Activated T-cell treated with anti-CD3 and anti-CD28 coated beads, Interleukin-2, amount 50 U/mL, for 4 hours (primary cell): ENCODE measurements at regions not wholly inside any gene's neighbourhood (a gene's known extent, or its start where the extent isn't known, plus 50 kb on each side); places are given as distances from the start of the nearest gene placed in this dataset.

Experiments
- ATAC-seq, 2 donors: fragments of 200-7000 bp; cut with Tn5 transposase; one replicate each; pipeline ENCODE4 v1.10.0; 2021
- DNase-seq: peaks from one replicate; pipeline ENCODE4 v3.0.0-alpha.2; 2020
- H3K27me3 Mint-ChIP-seq: one replicate; pipeline ENCODE4 v1.8.0; 2021; ENCODE audit warnings: low read depth, mixed read lengths
- H3K36me3 Mint-ChIP-seq: one replicate; pipeline ENCODE4 v1.8.0; 2022; ENCODE audit warnings: mixed read lengths; ENCODE audit not compliant: insufficient read depth
- H3K4me1 Mint-ChIP-seq: one replicate; pipeline ENCODE4 v1.8.0; 2021; ENCODE audit warnings: low read depth, mixed read lengths
- H3K4me3 Mint-ChIP-seq: one replicate; pipeline ENCODE4 v1.8.0; 2021; ENCODE audit warnings: mild to moderate bottlenecking, moderate library complexity, mixed read lengths
- H3K9me3 Mint-ChIP-seq: one replicate; pipeline ENCODE4 v1.8.0; 2021; ENCODE audit warnings: mixed read lengths

GRCh38 chr5:111676926-111677415 lies 80.0 kb downstream of the NREP start:
- H3K36me3 Mint-ChIP-seq: no peaks in the 10 kb centered on the region
- ATAC-seq: no peak
- H3K27me3 Mint-ChIP-seq: peaks cover 2% of the 10 kb centered on the region
- no peaks in the 10 kb centered on the region for H3K9me3 Mint-ChIP-seq
- no peak for DNase-seq
- no peak overlapping the region for H3K4me3 Mint-ChIP-seq
- no peaks in the 10 kb centered on the region for H3K4me1 Mint-ChIP-seq

- Mint-ChIP-seq H3K27me3 (peaks cover 2% of the 10 kb centered on the region), H3K4me3 (no peak overlapping the region), H3K36me3 (no peaks in the 10 kb centered on the region), H3K4me1 (no peaks in the 10 kb centered on the region), H3K9me3 (no peaks in the 10 kb centered on the region)
- ATAC-seq (no peak), DNase-seq (no peak)
Measured at GRCh38 chr5:111676466-111676865, 80.5 kb downstream of the NREP start.

- Mint-ChIP-seq H3K27me3 (peaks cover 2% of the 10 kb centered on the region), H3K9me3 (no peaks in the 10 kb centered on the region), H3K4me1 (no peaks in the 10 kb centered on the region), H3K4me3 (no peak overlapping the region), H3K36me3 (no peaks in the 10 kb centered on the region)
- ATAC-seq (no peak), DNase-seq (no peak)
Measured at GRCh38 chr5:111675201-111675934, 81.6 kb downstream of the NREP start.

GRCh38 chr5:111673891-111674626 lies 82.9 kb downstream of the NREP start:
- Mint-ChIP-seq H3K36me3 (no peaks in the 10 kb centered on the region), H3K4me1 (no peaks in the 10 kb centered on the region), H3K9me3 (no peaks in the 10 kb centered on the region), H3K4me3 (no peak overlapping the region), H3K27me3 (no peaks in the 10 kb centered on the region)
- no peak for ATAC-seq
- DNase-seq: no peak

GRCh38 chr5:111672099-111672498 lies 84.9 kb downstream of the NREP start:
- no peaks in the 10 kb centered on the region for H3K9me3 Mint-ChIP-seq
- H3K36me3 Mint-ChIP-seq: no peaks in the 10 kb centered on the region
- DNase-seq (no peak), ATAC-seq (no peak)
- no peaks in the 10 kb centered on the region for H3K4me1 Mint-ChIP-seq
- no peak overlapping the region for H3K4me3 Mint-ChIP-seq
- H3K27me3 Mint-ChIP-seq: peaks cover 3% of the 10 kb centered on the region

- Mint-ChIP-seq H3K9me3 (no peaks in the 10 kb centered on the region), H3K4me3 (no peak overlapping the region), H3K36me3 (no peaks in the 10 kb centered on the region), H3K27me3 (peaks cover 3% of the 10 kb centered on the region), H3K4me1 (no peaks in the 10 kb centered on the region)
- no peak for ATAC-seq
- DNase-seq: no peak
Measured at GRCh38 chr5:111670826-111671492, 86.0 kb downstream of the NREP start.

- no peaks in the 10 kb centered on the region for H3K9me3 Mint-ChIP-seq
- peaks cover 3% of the 10 kb centered on the region for H3K27me3 Mint-ChIP-seq
- DNase-seq: no peak
- H3K4me3 Mint-ChIP-seq: no peak overlapping the region
- H3K4me1 Mint-ChIP-seq: no peaks in the 10 kb centered on the region
- peak in 1 of 2 donors; percentile 21 for ATAC-seq
- H3K36me3 Mint-ChIP-seq: no peaks in the 10 kb centered on the region
Measured at GRCh38 chr5:111668477-111669414, 88.2 kb downstream of the NREP start.

- H3K4me3 Mint-ChIP-seq: no peak overlapping the region
- ATAC-seq: peak; percentile 48 to 62
- peaks cover 3% of the 10 kb centered on the region for H3K27me3 Mint-ChIP-seq
Measured at GRCh38 chr5:111667128-111667736, 89.8 kb downstream of the NREP start.

GRCh38 chr5:111656580-111656979 lies 100.4 kb downstream of the NREP start:
- no peaks in the 10 kb centered on the region for H3K4me1 Mint-ChIP-seq
- H3K4me3 Mint-ChIP-seq: no peak overlapping the region
- peaks cover 4% of the 10 kb centered on the region for H3K9me3 Mint-ChIP-seq
- peaks cover 5% of the 10 kb centered on the region for H3K27me3 Mint-ChIP-seq
- no peak for DNase-seq
- H3K36me3 Mint-ChIP-seq: no peaks in the 10 kb centered on the region
- no peak for ATAC-seq

More at GRCh38 chr5:111667128-111667736, 89.8 kb downstream of the NREP start:
- Mint-ChIP-seq H3K4me1 (no peaks in the 10 kb centered on the region), H3K9me3 (no peaks in the 10 kb centered on the region), H3K36me3 (no peaks in the 10 kb centered on the region)
- no peak for DNase-seq

GRCh38 chr5:111655169-111655924 lies 101.6 kb downstream of the NREP start:
- DNase-seq: no peak
- Mint-ChIP-seq H3K36me3 (no peaks in the 10 kb centered on the region), H3K9me3 (no peaks in the 10 kb centered on the region), H3K4me1 (no peaks in the 10 kb centered on the region), H3K27me3 (peaks cover 5% of the 10 kb centered on the region), H3K4me3 (no peak overlapping the region)
- ATAC-seq: no peak

- H3K4me1 Mint-ChIP-seq: no peaks in the 10 kb centered on the region
- H3K36me3 Mint-ChIP-seq: no peaks in the 10 kb centered on the region
- H3K4me3 Mint-ChIP-seq: no peak overlapping the region
- no peak for DNase-seq
- no peaks in the 10 kb centered on the region for H3K9me3 Mint-ChIP-seq
- ATAC-seq: no peak
- H3K27me3 Mint-ChIP-seq: peaks cover 5% of the 10 kb centered on the region
Measured at GRCh38 chr5:111653408-111653807, 103.6 kb downstream of the NREP start.

GRCh38 chr5:111649516-111649915 lies 107.5 kb downstream of the NREP start:
- H3K27me3 Mint-ChIP-seq: peaks cover 3% of the 10 kb centered on the region
- H3K4me3 Mint-ChIP-seq: no peak overlapping the region
- no peaks in the 10 kb centered on the region for H3K36me3 Mint-ChIP-seq
- H3K4me1 Mint-ChIP-seq: no peaks in the 10 kb centered on the region
- no peaks in the 10 kb centered on the region for H3K9me3 Mint-ChIP-seq
- DNase-seq (no peak), ATAC-seq (no peak)

- H3K36me3 Mint-ChIP-seq: no peaks in the 10 kb centered on the region
- peaks cover 6% of the 10 kb centered on the region for H3K9me3 Mint-ChIP-seq
- ATAC-seq (no peak), DNase-seq (no peak)
- no peaks in the 10 kb centered on the region for H3K27me3 Mint-ChIP-seq
- no peaks in the 10 kb centered on the region for H3K4me1 Mint-ChIP-seq
- no peak overlapping the region for H3K4me3 Mint-ChIP-seq
Measured at GRCh38 chr5:111645303-111645838, 111.6 kb downstream of the NREP start.
